GM13977 (cell line): ENCODE measurements at regions not wholly inside any gene's neighbourhood (a gene's known extent, or its start where the extent isn't known, plus 50 kb on each side); places are given as distances from the start of the nearest gene placed in this dataset.

Source experiments
- DNase-seq: peaks from one replicate; pipeline ENCODE4 v3.0.0; 2012; ENCODE audit warnings: low spot score
- CTCF ChIP-seq: IDR thresholded peaks from 2 replicates; pipeline ENCODE4 v1.5.1; 2012; ENCODE audit warnings: mild to moderate bottlenecking, control low read depth; ENCODE audit not compliant: insufficient read depth; ENCODE audit errors: extremely low read depth, missing control alignments
- in situ Hi-C: fragments of 300-500 bp; cut with MboI; formaldehyde crosslinking; loops from one replicate; pipeline ENCODE4 v1.12.0; 2022; ENCODE audit warnings: low sequenced_read_pairs, low pct_unique_long_range_greater_than_20kb, mixed read lengths, inconsistent platforms; ENCODE audit not compliant: unreplicated experiment

- no peak for DNase-seq
- no peak for TF ChIP-seq CTCF
- in situ Hi-C loops, result no loop called here
Observed at GRCh38 chr15:46315434-46315833, 680.6 kb downstream of the SQOR start.

- in situ Hi-C loops, result no loop called here
- no peak for TF ChIP-seq CTCF
- DNase-seq, result no peak
Observed at GRCh38 chr15:46316024-46316423, 681.2 kb downstream of the SQOR start.

- no peak for DNase-seq
- in situ Hi-C loops, result no loop called here
- no peak for TF ChIP-seq CTCF
Observed at GRCh38 chr15:46317029-46317428, 682.2 kb downstream of the SQOR start.

- no peak for TF ChIP-seq CTCF
- no peak for DNase-seq
- in situ Hi-C loops, result no loop called here
Observed at GRCh38 chr15:46322753-46323152, 687.9 kb downstream of the SQOR start.

- no peak for TF ChIP-seq CTCF
- no peak for DNase-seq
- in situ Hi-C loops, result no loop called here
Observed at GRCh38 chr15:46326173-46326572, 691.3 kb downstream of the SQOR start.

GRCh38 chr15:46328821-46329220 is 694.0 kb downstream of the SQOR start:
- TF ChIP-seq CTCF, result no peak
- in situ Hi-C loops, result no loop called here
- DNase-seq, result no peak

- TF ChIP-seq CTCF, result no peak
- in situ Hi-C loops, result no loop called here
- DNase-seq, result no peak
Observed at GRCh38 chr15:46329876-46330275, 695.0 kb downstream of the SQOR start.
